Astrocyte of the spinal cord (primary cell): ENCODE measurements at regions not wholly inside any gene's neighbourhood (a gene's known extent, or its start where the extent isn't known, plus 50 kb on each side); places are given as distances from the start of the nearest gene placed in this dataset.

ENCODE experiments used
- DNase-seq: peaks from one replicate; pipeline ENCODE4 v3.0.0; 2011; ENCODE audit warnings: low read depth, low spot score
- H3K4me3 ChIP-seq: 2 replicates; pipeline ENCODE4 v1.5.1; 2011; ENCODE audit warnings: low read depth, mild to moderate bottlenecking, low read length, moderate library complexity
- CTCF ChIP-seq: IDR thresholded peaks from 2 replicates; pipeline ENCODE4 v1.5.1; 2012; ENCODE audit warnings: low read depth, mild to moderate bottlenecking, low read length, inconsistent platforms
- in situ Hi-C: cut with HindIII; loops from 2 replicates; pipeline ENCODE4 v1.10.0; 2017; ENCODE audit warnings: low sequenced_read_pairs

- TF ChIP-seq CTCF = no peak
- no peak overlapping the region for H3K4me3 ChIP-seq
- DNase-seq = no peak
- in situ Hi-C loops = no loop called here
Measured at GRCh38 chr7:15000157-15000556, 97.6 kb upstream of the DGKB start.

GRCh38 chr7:14999331-14999730 is 96.8 kb upstream of the DGKB start:
- in situ Hi-C loops = no loop called here
- no peak for DNase-seq
- no peak for TF ChIP-seq CTCF
- no peak overlapping the region for H3K4me3 ChIP-seq

- no peak overlapping the region for H3K4me3 ChIP-seq
- in situ Hi-C loops = no loop called here
- TF ChIP-seq CTCF = no peak
- peak; percentile 17 for DNase-seq
Measured at GRCh38 chr7:14995774-14996173, 93.2 kb upstream of the DGKB start.

GRCh38 chr7:14988941-14989340 is 86.4 kb upstream of the DGKB start:
- no peak for TF ChIP-seq CTCF
- in situ Hi-C loops = no loop called here
- DNase-seq = no peak
- H3K4me3 ChIP-seq = no peak overlapping the region

- DNase-seq = no peak
- TF ChIP-seq CTCF = no peak
- in situ Hi-C loops = no loop called here
- H3K4me3 ChIP-seq = no peak overlapping the region
Measured at GRCh38 chr7:14978687-14979086, 76.1 kb upstream of the DGKB start.

- DNase-seq = no peak
- no peak for TF ChIP-seq CTCF
- in situ Hi-C loops = no loop called here
- no peak overlapping the region for H3K4me3 ChIP-seq
Measured at GRCh38 chr7:14974688-14975087, 72.1 kb upstream of the DGKB start.
